Activated naive CD8-positive, alpha-beta T cell treated with anti-CD3 and anti-CD28 coated beads, Interleukin-2, amount 10 ng/mL, durations not matched to agents 7 days and 5 days (primary cell): ENCODE measurements at regions not wholly inside any gene's neighbourhood (a gene's known extent, or its start where the extent isn't known, plus 50 kb on each side); places are given as distances from the start of the nearest gene placed in this dataset.

Source experiments
- ATAC-seq: fragments of 150-1000 bp; cut with Tn5 transposase; one replicate; pipeline ENCODE4 v1.10.0; 2021; ENCODE audit warnings: low read depth, moderate library complexity
- POLR2A ChIA-PET: fragments of 350-600 bp; sonication (Branson Sonifier 250); formaldehyde crosslinking; loops from one replicate; lab custom pipeline; 2021; ENCODE audit warnings: antibody characterized with exemption; lab: Charles Lee
- DNase-seq: peaks from one replicate; pipeline ENCODE4 v3.0.0; 2021
- H3K27ac Mint-ChIP-seq: one replicate; pipeline ENCODE4 v1.8.0; 2022; ENCODE audit warnings: mild to moderate bottlenecking, mixed read lengths
- H3K27me3 Mint-ChIP-seq: one replicate; pipeline ENCODE4 v1.8.0; 2022; ENCODE audit warnings: mild to moderate bottlenecking, moderate library complexity, mixed read lengths
- H3K36me3 Mint-ChIP-seq: one replicate; pipeline ENCODE4 v1.8.0; 2021; ENCODE audit warnings: mild to moderate bottlenecking, mixed read lengths
- H3K4me1 Mint-ChIP-seq: one replicate; pipeline ENCODE4 v1.8.0; 2021; ENCODE audit warnings: mixed read lengths
- H3K4me3 Mint-ChIP-seq: one replicate; pipeline ENCODE4 v1.8.0; 2022; ENCODE audit warnings: mild to moderate bottlenecking, moderate library complexity, mixed read lengths
- H3K9me3 Mint-ChIP-seq: one replicate; pipeline ENCODE4 v1.8.0; 2021; ENCODE audit warnings: mixed read lengths

GRCh38 chr2:60400462-60401246, 152.8 kb downstream of the BCL11A start:
- Mint-ChIP-seq H3K9me3 (no peaks in the 10 kb centered on the region), H3K4me1 (peaks cover 3% of the 10 kb centered on the region), H3K27ac (no peak overlapping the region), H3K27me3 (peaks cover 7% of the 10 kb centered on the region), H3K4me3 (no peak overlapping the region), H3K36me3 (no peaks in the 10 kb centered on the region)
- POLR2A ChIA-PET, result interaction anchor here (0.6 kb wide), 1 partner anchor 640 kb away, joined by 3 read pairs; no protein-coding TSS in a partner anchor
- DNase-seq (no peak), ATAC-seq (no peak)

GRCh38 chr2:60394463-60394862, 159.0 kb downstream of the BCL11A start:
- POLR2A ChIA-PET, result no interaction called here
- Mint-ChIP-seq H3K27ac (no peak overlapping the region), H3K9me3 (no peaks in the 10 kb centered on the region), H3K36me3 (no peaks in the 10 kb centered on the region), H3K27me3 (peaks cover 12% of the 10 kb centered on the region), H3K4me1 (peaks cover 4% of the 10 kb centered on the region), H3K4me3 (no peak overlapping the region)
- DNase-seq, result no peak
- no peak for ATAC-seq

GRCh38 chr2:60391649-60392375, 161.6 kb downstream of the BCL11A start:
- peaks cover 4% of the 10 kb centered on the region for H3K4me1 Mint-ChIP-seq
- ATAC-seq, result no peak
- POLR2A ChIA-PET, result no interaction called here

GRCh38 chr2:60391230-60391629, 162.2 kb downstream of the BCL11A start:
- H3K36me3 Mint-ChIP-seq, result no peaks in the 10 kb centered on the region
- peaks cover 18% of the 10 kb centered on the region for H3K27me3 Mint-ChIP-seq
- H3K27ac Mint-ChIP-seq, result no peak overlapping the region
- POLR2A ChIA-PET, result no interaction called here
- peaks cover 4% of the 10 kb centered on the region for H3K4me1 Mint-ChIP-seq
- no peak for DNase-seq
- H3K4me3 Mint-ChIP-seq, result no peak overlapping the region
- no peak for ATAC-seq
- no peaks in the 10 kb centered on the region for H3K9me3 Mint-ChIP-seq

More at GRCh38 chr2:60391649-60392375, 161.6 kb downstream of the BCL11A start:
- Mint-ChIP-seq H3K36me3 (no peaks in the 10 kb centered on the region), H3K27me3 (peaks cover 16% of the 10 kb centered on the region), H3K27ac (no peak overlapping the region), H3K4me3 (no peak overlapping the region), H3K9me3 (no peaks in the 10 kb centered on the region)
- DNase-seq, result no peak

- no peak for ATAC-seq
- no peak overlapping the region for H3K4me3 Mint-ChIP-seq
- no peak overlapping the region for H3K27ac Mint-ChIP-seq
- H3K36me3 Mint-ChIP-seq, result no peaks in the 10 kb centered on the region
- DNase-seq, result no peak
- H3K27me3 Mint-ChIP-seq, result peaks cover 14% of the 10 kb centered on the region
- peaks cover 4% of the 10 kb centered on the region for H3K4me1 Mint-ChIP-seq
- H3K9me3 Mint-ChIP-seq, result no peaks in the 10 kb centered on the region
- POLR2A ChIA-PET, result no interaction called here
Observed at GRCh38 chr2:60386436-60386835, 167.0 kb downstream of the BCL11A start.

- DNase-seq (no peak), ATAC-seq (no peak)
- Mint-ChIP-seq H3K27me3 (peaks cover 14% of the 10 kb centered on the region), H3K36me3 (no peaks in the 10 kb centered on the region), H3K9me3 (no peaks in the 10 kb centered on the region), H3K27ac (no peak overlapping the region), H3K4me1 (no peaks in the 10 kb centered on the region), H3K4me3 (no peak overlapping the region)
- POLR2A ChIA-PET, result no interaction called here
Observed at GRCh38 chr2:60385648-60386047, 167.8 kb downstream of the BCL11A start.

GRCh38 chr2:60383401-60384143, 169.9 kb downstream of the BCL11A start:
- Mint-ChIP-seq H3K4me3 (no peak overlapping the region), H3K36me3 (no peaks in the 10 kb centered on the region), H3K4me1 (peaks cover 5% of the 10 kb centered on the region), H3K27ac (no peak overlapping the region), H3K9me3 (no peaks in the 10 kb centered on the region), H3K27me3 (peaks cover 10% of the 10 kb centered on the region)
- no peak for DNase-seq
- POLR2A ChIA-PET, result no interaction called here
- ATAC-seq, result no peak

GRCh38 chr2:60380411-60380810, 173.0 kb downstream of the BCL11A start:
- Mint-ChIP-seq H3K4me1 (peaks cover 5% of the 10 kb centered on the region), H3K27ac (no peak overlapping the region), H3K36me3 (no peaks in the 10 kb centered on the region), H3K27me3 (peaks cover 3% of the 10 kb centered on the region), H3K4me3 (no peak overlapping the region), H3K9me3 (no peaks in the 10 kb centered on the region)
- no peak for DNase-seq
- POLR2A ChIA-PET, result no interaction called here
- ATAC-seq, result no peak

GRCh38 chr2:60379684-60380083, 173.8 kb downstream of the BCL11A start:
- POLR2A ChIA-PET, result no interaction called here
- Mint-ChIP-seq H3K4me3 (no peak overlapping the region), H3K27ac (no peak overlapping the region), H3K9me3 (no peaks in the 10 kb centered on the region), H3K4me1 (peaks cover 5% of the 10 kb centered on the region), H3K36me3 (no peaks in the 10 kb centered on the region), H3K27me3 (peaks cover 3% of the 10 kb centered on the region)
- DNase-seq (no peak), ATAC-seq (no peak)

GRCh38 chr2:60379216-60379615, 174.2 kb downstream of the BCL11A start:
- Mint-ChIP-seq H3K27me3 (peaks cover 3% of the 10 kb centered on the region), H3K36me3 (no peaks in the 10 kb centered on the region), H3K4me1 (peaks cover 5% of the 10 kb centered on the region), H3K9me3 (no peaks in the 10 kb centered on the region), H3K4me3 (no peak overlapping the region), H3K27ac (no peak overlapping the region)
- DNase-seq, result no peak
- POLR2A ChIA-PET, result interaction anchor here (0.7 kb wide), 1 partner anchor 10 kb away, joined by 3 read pairs; no protein-coding TSS in a partner anchor
- ATAC-seq, result no peak

- no peak for DNase-seq
- no peak overlapping the region for H3K4me3 Mint-ChIP-seq
- H3K4me1 Mint-ChIP-seq, result peaks cover 5% of the 10 kb centered on the region
- H3K9me3 Mint-ChIP-seq, result no peaks in the 10 kb centered on the region
- H3K27me3 Mint-ChIP-seq, result peaks cover 2% of the 10 kb centered on the region
- H3K36me3 Mint-ChIP-seq, result no peaks in the 10 kb centered on the region
- no peak overlapping the region for H3K27ac Mint-ChIP-seq
- POLR2A ChIA-PET, result no interaction called here
- no peak for ATAC-seq
Observed at GRCh38 chr2:60377825-60378224, 175.6 kb downstream of the BCL11A start.

- ATAC-seq (no peak), DNase-seq (no peak)
- POLR2A ChIA-PET, result no interaction called here
- Mint-ChIP-seq H3K27ac (no peak overlapping the region), H3K27me3 (peaks cover 2% of the 10 kb centered on the region), H3K36me3 (no peaks in the 10 kb centered on the region), H3K9me3 (no peaks in the 10 kb centered on the region), H3K4me3 (no peak overlapping the region), H3K4me1 (peaks cover 5% of the 10 kb centered on the region)
Observed at GRCh38 chr2:60376252-60376651, 177.2 kb downstream of the BCL11A start.

- POLR2A ChIA-PET, result no interaction called here
- no peaks in the 10 kb centered on the region for H3K9me3 Mint-ChIP-seq
- no peak overlapping the region for H3K4me3 Mint-ChIP-seq
- no peak for ATAC-seq
- H3K4me1 Mint-ChIP-seq, result peaks cover 1% of the 10 kb centered on the region
- H3K27me3 Mint-ChIP-seq, result peaks cover 7% of the 10 kb centered on the region
- H3K36me3 Mint-ChIP-seq, result no peaks in the 10 kb centered on the region
- no peak overlapping the region for H3K27ac Mint-ChIP-seq
- DNase-seq, result no peak
Observed at GRCh38 chr2:60371681-60372080, 181.8 kb downstream of the BCL11A start.
